Tibial nerve (tissue), 4 donors: ENCODE measurements at regions not wholly inside any gene's neighbourhood (a gene's known extent, or its start where the extent isn't known, plus 50 kb on each side); places are given as distances from the start of the nearest gene placed in this dataset.

Experiments used
- CTCF ChIP-seq, 5 experiments: fragments of 200-600 bp in 3 of 5; fragments of 450-650 bp in 2 of 5; sonication (generic) in 3 of 5; IDR thresholded peaks; one replicate each; pipeline ENCODE4 v1.5.1; 2016 to 2019; ENCODE audit warnings: antibody characterized with exemption in 5 of 5, mild to moderate bottlenecking in 3 of 5, moderate library complexity in 2 of 5
- EP300 ChIP-seq, 2 donors: sonication (generic); formaldehyde crosslinking; IDR thresholded peaks; one replicate each; pipeline ENCODE4 v1.6.1; 2017; ENCODE audit warnings: antibody characterized with exemption in 2 of 2, mild to moderate bottlenecking in 1 of 2
- POLR2A ChIP-seq, 2 donors: fragments of 450-650 bp; IDR thresholded peaks; one replicate each; pipeline ENCODE4 v1.6.1; 2017; ENCODE audit warnings: antibody characterized with exemption in 2 of 2, mild to moderate bottlenecking in 2 of 2, moderate library complexity in 2 of 2

- TF ChIP-seq CTCF (IDR thresholded peaks at IDR 0.05) = no peak
- no peak for TF ChIP-seq POLR2A (IDR thresholded peaks at IDR 0.05)
- TF ChIP-seq EP300 (IDR thresholded peaks at IDR 0.05) = peak; percentile 72 to 93
These were observed 128.5 kb upstream of the HS3ST2 start for GRCh38 chr16:22685459-22685830.
